Right lobe of liver (tissue), 6 donors: ENCODE measurements at regions not wholly inside any gene's neighbourhood (a gene's known extent, or its start where the extent isn't known, plus 50 kb on each side); places are given as distances from the start of the nearest gene placed in this dataset.

ENCODE experiments used
- ATAC-seq, 4 donors: fragments of 200-7000 bp; cut with Tn5 transposase; one replicate each; pipeline ENCODE4 v1.9.1; 2020; ENCODE audit warnings: mild to moderate bottlenecking in 4 of 4, moderate library complexity in 4 of 4
- DNase-seq, 3 donors: peaks; one replicate each; pipeline ENCODE4 v3.0.0-alpha.2; 2020
- H3K27ac ChIP-seq, 3 donors: fragments of 200-600 bp; one replicate each; pipeline ENCODE4 v1.8.0; 2022
- H3K27me3 ChIP-seq, 2 donors: fragments of 200-600 bp; one replicate each; pipeline ENCODE4 v1.8.0; 2022
- H3K36me3 ChIP-seq, 4 donors: fragments of 200-600 bp; sonication (generic) in 1 of 4; one replicate each; pipeline versions ENCODE4 v1.5.1 to v1.8.0; 2017 to 2022; ENCODE audit warnings: control low read depth in 1 of 4
- H3K4me1 ChIP-seq, 4 donors: fragments of 200-600 bp; sonication (generic) in 1 of 4; one replicate each; pipeline versions ENCODE4 v1.5.1 to v1.8.0; 2017 to 2022; ENCODE audit warnings: control low read depth in 1 of 4
- H3K4me3 ChIP-seq, 3 donors: fragments of 200-600 bp; one replicate each; pipeline ENCODE4 v1.8.0; 2022
- H3K9me3 ChIP-seq, 4 donors: fragments of 200-600 bp; sonication (generic) in 1 of 4; one replicate each; pipeline versions ENCODE4 v1.5.1 to v1.8.0; 2017 to 2022; ENCODE audit warnings: control low read depth in 1 of 4
- CTCF ChIP-seq, 4 donors: fragments of 200-600 bp in 3 of 4; fragments of 450-650 bp in 1 of 4; IDR thresholded peaks; one replicate each; pipeline versions ENCODE4 v1.5.1 to v1.8.0; 2016 to 2022; ENCODE audit warnings: antibody characterized with exemption in 4 of 4, mild to moderate bottlenecking in 2 of 4
- POLR2A ChIP-seq: fragments of 450-650 bp; IDR thresholded peaks from one replicate; pipeline ENCODE4 v1.6.1; 2017; ENCODE audit warnings: antibody characterized with exemption, mild to moderate bottlenecking
- WGBS: methylation state at CpG from one replicate; pipeline ENCODE4 v1.1.6; 2018; ENCODE audit warnings: low coverage, low lambda C conversion rate; ENCODE audit not compliant: insufficient coverage; ENCODE audit errors: missing lambda C conversion rate; 5-methylcytosine and 5-hydroxymethylcytosine counted together
- intact Hi-C, 2 donors: fragments of 100-400 bp; cut with DNase I; formaldehyde crosslinking; loops; one replicate each; pipeline versions ENCODE4 v1.11.2 to v1.14.1; 2022
- donor health status: DM: no; HTN: yes; CAD: no.
- donor health status: DM: no; HTN: no; CAD: no.
- donor health status: DM: no; HTN: no; CAD: no.
- donor health status: DM: no; HTN: yes; CAD: no.
- donor health status: DM: no; HTN: yes; CAD: no.

DNA sequence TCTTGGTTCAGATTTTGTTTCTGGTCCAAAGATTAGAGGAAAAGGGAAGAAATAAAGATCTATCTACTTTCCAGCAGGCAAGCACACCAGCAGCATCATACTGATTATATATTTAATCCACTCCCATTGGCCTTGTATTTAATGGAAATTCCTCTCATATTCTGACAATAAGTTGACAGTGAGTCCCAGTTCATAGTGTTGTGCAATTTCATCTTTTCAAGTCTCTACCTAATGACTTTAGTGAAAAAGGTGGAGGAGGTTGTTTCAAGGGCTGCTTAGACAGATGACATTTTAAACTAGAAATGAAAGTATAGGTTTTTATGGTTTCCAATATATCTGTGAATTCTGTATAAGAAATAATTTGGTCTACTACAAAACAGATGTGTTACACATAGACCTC lies 298.6 kb downstream of the PABPC4L start:
- DNase-seq = no peak

DNA sequence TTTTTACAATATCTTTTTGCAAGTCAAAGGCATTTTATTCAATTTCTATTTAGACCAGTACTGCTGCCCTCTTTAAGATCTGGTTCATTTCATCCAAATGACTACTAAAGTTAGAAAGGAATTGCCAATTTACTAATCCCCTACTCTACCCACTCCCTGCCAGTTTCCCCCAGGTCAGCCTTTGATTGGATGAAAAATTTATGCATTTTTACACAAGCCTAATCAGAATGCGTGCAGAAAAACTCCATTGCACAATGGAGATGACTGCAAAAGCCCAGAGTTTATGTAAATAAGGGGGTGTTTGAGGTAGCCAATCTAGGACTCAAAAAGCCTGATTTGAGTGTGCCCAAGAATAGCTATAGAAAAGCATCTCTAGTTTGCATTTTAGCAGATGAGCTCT lies 310.6 kb downstream of the PABPC4L start:
- Histone ChIP-seq H3K27ac (no peak overlapping the region), H3K9me3 (no peaks in the 10 kb centered on the region), H3K4me1 (no peaks in the 10 kb centered on the region), H3K4me3 (no peak overlapping the region), H3K36me3 (no peaks in the 10 kb centered on the region), H3K27me3 (no peaks in the 10 kb centered on the region)
- DNase-seq (no peak), ATAC-seq (no peak)
- TF ChIP-seq CTCF (IDR thresholded peaks at IDR 0.05) (no peak), POLR2A (no peak)
- intact Hi-C loops = no loop called here
- 26% methylated on average over 1 of the region's 1 CpG for WGBS

More for the DNA sequence above, 298.6 kb downstream of the PABPC4L start:
- Histone ChIP-seq H3K4me1 (no peaks in the 10 kb centered on the region), H3K27ac (no peak overlapping the region), H3K9me3 (no peaks in the 10 kb centered on the region), H3K27me3 (no peaks in the 10 kb centered on the region), H3K4me3 (no peak overlapping the region), H3K36me3 (no peaks in the 10 kb centered on the region)
- ATAC-seq = no peak
- TF ChIP-seq CTCF (IDR thresholded peaks at IDR 0.05) (no peak), POLR2A (no peak)
- intact Hi-C loops = no loop called here

DNA sequence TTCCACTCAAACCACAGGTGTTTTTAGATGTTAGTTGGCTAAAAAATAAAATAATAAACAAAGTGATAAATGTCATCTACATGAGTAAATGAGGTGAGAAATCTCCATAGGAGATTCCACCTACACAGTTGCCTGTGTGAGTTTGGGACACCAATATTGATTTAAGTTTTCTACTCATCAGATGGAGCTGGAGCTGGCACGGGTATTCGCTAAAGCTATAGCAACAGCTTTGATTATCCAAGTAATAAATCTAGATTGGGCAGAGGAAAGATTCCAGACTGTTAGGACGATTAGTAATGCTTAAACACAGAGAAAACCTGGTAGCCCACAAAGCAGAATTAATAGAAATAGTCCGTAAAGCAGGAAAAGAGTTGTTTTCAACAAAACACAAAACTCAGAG lies 313.9 kb downstream of the PABPC4L start:
- H3K4me1 ChIP-seq = no peaks in the 10 kb centered on the region
- H3K27ac ChIP-seq = no peak overlapping the region
- H3K27me3 ChIP-seq = no peaks in the 10 kb centered on the region
- H3K36me3 ChIP-seq = no peaks in the 10 kb centered on the region
- TF ChIP-seq POLR2A = no peak
- TF ChIP-seq CTCF (IDR thresholded peaks at IDR 0.05) = no peak
- DNase-seq = no peak
- H3K4me3 ChIP-seq = no peak overlapping the region
- no peaks in the 10 kb centered on the region for H3K9me3 ChIP-seq
- intact Hi-C loops = no loop called here
- no peak for ATAC-seq
- 36% methylated on average over 4 of the region's 4 CpGs for WGBS

GRCh38 chr4:133869486-133869885 lies 332.1 kb downstream of the PABPC4L start:
- Histone ChIP-seq H3K4me1 (no peaks in the 10 kb centered on the region), H3K27me3 (no peaks in the 10 kb centered on the region), H3K36me3 (no peaks in the 10 kb centered on the region), H3K4me3 (no peak overlapping the region), H3K9me3 (no peaks in the 10 kb centered on the region), H3K27ac (no peak overlapping the region)
- TF ChIP-seq POLR2A (no peak), CTCF (IDR thresholded peaks at IDR 0.05) (no peak)
- ATAC-seq = no peak
- intact Hi-C loops = no loop called here
- DNase-seq = no peak
- WGBS = 61% methylated on average over 3 of the region's 3 CpGs

DNA sequence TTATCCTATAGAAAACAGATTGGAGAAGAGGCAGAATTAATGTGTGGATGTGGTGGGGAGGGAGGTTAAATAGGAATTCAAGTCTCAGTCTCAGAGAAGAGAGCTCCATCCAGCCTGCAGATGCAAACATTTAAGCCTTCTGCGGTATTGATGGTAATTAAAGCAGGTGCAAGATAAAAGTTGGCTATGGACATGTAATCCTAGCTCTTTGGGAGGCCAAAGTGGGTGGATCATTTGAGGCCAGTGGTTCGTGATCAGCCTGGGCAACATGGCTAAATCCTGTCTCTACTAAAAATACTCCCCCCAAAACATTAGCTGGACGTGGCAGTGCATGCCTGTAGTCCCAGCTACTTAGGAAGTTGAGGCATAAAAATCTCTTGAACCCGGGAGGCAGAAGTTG lies 332.7 kb downstream of the PABPC4L start:
- Histone ChIP-seq H3K27me3 (no peaks in the 10 kb centered on the region), H3K4me3 (no peak overlapping the region), H3K4me1 (no peaks in the 10 kb centered on the region), H3K36me3 (no peaks in the 10 kb centered on the region), H3K27ac (no peak overlapping the region), H3K9me3 (no peaks in the 10 kb centered on the region)
- TF ChIP-seq POLR2A = no peak
- no peak for TF ChIP-seq CTCF (IDR thresholded peaks at IDR 0.05)
- WGBS = 43% methylated on average over 4 of the region's 4 CpGs
- intact Hi-C loops = no loop called here
- DNase-seq (no peak), ATAC-seq (no peak)
